ENCODE measurements at regions not wholly inside any gene's neighbourhood (a gene's known extent, or its start where the extent isn't known, plus 50 kb on each side); places are given as distances from the start of the nearest gene placed in this dataset.

- H3K4me1 Mint-ChIP-seq = no peaks in the 10 kb centered on the region
- peaks cover 4% of the 10 kb centered on the region for H3K27me3 Mint-ChIP-seq (ENCODE audit: insufficient read depth, low read depth, poor library complexity)
- Histone ChIP-seq H3K36me3 (ENCODE audit: insufficient read depth) (no peaks in the 10 kb centered on the region), H2AFZ (no peak overlapping the region), H4K20me1 (replicated peaks; ENCODE audit: insufficient read depth) (no peaks in the 10 kb centered on the region), H3K4me3 (no peak overlapping the region), H3K79me2 (replicated peaks; ENCODE audit: insufficient read depth) (no peaks in the 10 kb centered on the region), H3K4me2 (no peak overlapping the region), H3K27me3 (ENCODE audit: insufficient read depth) (no peaks in the 10 kb centered on the region), H3F3A (replicated peaks; ENCODE audit: low read depth) (no peaks in the 10 kb centered on the region), H3K9me2 (ENCODE audit: insufficient read depth) (no peaks in the 10 kb centered on the region), H3K27ac (ENCODE audit: low read depth) (no peak overlapping the region), H3K4me1 (ENCODE audit: insufficient read depth) (no peaks in the 10 kb centered on the region)
- H3K9me3 Mint-ChIP-seq = peaks cover 88% of the 10 kb centered on the region
- ATAC-seq (no peak), DNase-seq (ENCODE audit: low spot score) (no peak)
- no peak for TF ChIP-seq ZNF114 (CRISPR knock-in tag; IDR thresholded peaks at IDR 0.05)
- no peak for TF ChIP-seq REST (IDR thresholded peaks at IDR 0.05; ENCODE audit: unreplicated experiment)
- TF ChIP-seq ZNF462 (CRISPR knock-in tag; IDR thresholded peaks at IDR 0.05) = no peak
- no peak for TF ChIP-seq ZNF331 (CRISPR knock-in tag; IDR thresholded peaks at IDR 0.05; ENCODE audit: low read depth)
- no peak for TF ChIP-seq EZH2 (IDR thresholded peaks at IDR 0.05; ENCODE audit: low read depth, unreplicated experiment)
- TF ChIP-seq ETS1 (IDR thresholded peaks at IDR 0.05) = no peak
- no peak for TF ChIP-seq STAT1 (IDR thresholded peaks at IDR 0.05; ENCODE audit: unreplicated experiment)
- TF ChIP-seq CTCF (conservative IDR thresholded peaks at IDR 0.05; ENCODE audit: low read depth in 2 of 2) = no peak
- TF ChIP-seq CREB1 (CRISPR knock-in tag; IDR thresholded peaks at IDR 0.05; ENCODE audit: low read depth) = no peak
- no peak for TF ChIP-seq JUNB (IDR thresholded peaks at IDR 0.05; ENCODE audit: unreplicated experiment)
- no peak for TF ChIP-seq POLR2AphosphoS5 (IDR thresholded peaks at IDR 0.05; ENCODE audit: low read depth)
- no peak for TF ChIP-seq EZH2phosphoT487 (IDR thresholded peaks at IDR 0.05; ENCODE audit: unreplicated experiment)
- no peak overlapping the region for H3K4me3 Mint-ChIP-seq
- no peak overlapping the region for H3K27ac Mint-ChIP-seq
- peaks cover 27% of the 10 kb centered on the region for H3K36me3 Mint-ChIP-seq (ENCODE audit: low read depth)
These were observed 364.3 kb downstream of the TMEM121 start for GRCh38 chr14:105890474-105891220.
